ENCODE measurements at regions not wholly inside any gene's neighbourhood (a gene's known extent, or its start where the extent isn't known, plus 50 kb on each side); places are given as distances from the start of the nearest gene placed in this dataset.
"Not testable (repeated sequence)": the region's sequence is repeated elsewhere in the genome, so short reads cannot be mapped to it uniquely, and the experiment has no call there.

GRCh38 chr13:58655086-58655485 lies 1023.5 kb downstream of the PCDH17 start:
- no peak for DNase-seq

DNA sequence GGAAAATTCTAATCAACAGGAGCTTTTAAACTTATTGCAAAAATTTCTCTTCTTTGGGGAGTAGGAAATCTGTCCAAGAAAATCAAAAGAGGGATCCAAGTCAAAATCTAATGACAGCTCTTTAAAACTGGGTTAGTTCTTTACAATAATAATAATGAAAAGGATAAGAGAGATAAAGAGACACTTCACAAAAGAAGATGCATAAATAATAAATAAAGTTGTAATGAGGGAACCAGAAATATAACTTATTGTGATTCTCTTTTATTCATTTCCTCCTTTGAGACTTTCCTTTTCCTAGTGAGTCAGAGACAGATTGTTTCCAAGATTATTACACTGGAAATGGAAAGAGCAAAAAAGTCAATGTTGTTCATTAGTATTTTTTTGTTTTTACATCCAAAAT lies 1029.3 kb downstream of the PCDH17 start:
- no peak for DNase-seq

- no peak for DNase-seq
These were observed 1034.8 kb downstream of the PCDH17 start for GRCh38 chr13:58666331-58666730.

GRCh38 chr13:58667096-58667495 lies 1035.6 kb downstream of the PCDH17 start:
- DNase-seq, result no peak

GRCh38 chr13:58680115-58680514 lies 1048.6 kb downstream of the PCDH17 start:
- DNase-seq, result no peak

GRCh38 chr13:58682616-58683015 lies 1051.1 kb downstream of the PCDH17 start:
- DNase-seq, result no peak

GRCh38 chr13:58687148-58687547 lies 1055.6 kb downstream of the PCDH17 start:
- DNase-seq, result no peak

- no peak for DNase-seq
These were observed 1067.0 kb downstream of the PCDH17 start for GRCh38 chr13:58698531-58698930.

DNA sequence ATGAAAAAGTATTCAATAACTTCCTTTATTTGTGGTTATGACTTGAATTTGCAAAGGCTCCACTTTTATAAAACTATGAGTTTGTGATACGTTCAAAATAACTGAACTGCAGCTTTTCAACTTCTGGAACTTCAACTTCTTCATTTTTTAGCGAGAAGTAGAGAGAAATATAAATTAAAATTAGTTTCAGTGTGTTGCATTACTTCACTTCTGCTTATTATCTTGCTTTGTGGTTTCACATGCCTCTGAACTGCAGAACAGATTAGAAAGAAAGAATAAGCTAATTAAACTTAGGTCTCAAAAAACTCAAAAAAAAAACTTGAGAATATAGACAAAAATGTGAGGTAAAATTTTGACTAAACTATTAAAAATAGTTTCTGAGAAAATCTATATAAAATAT lies 1073.4 kb downstream of the PCDH17 start:
- DNase-seq, result no peak

- DNase-seq, result no peak
These were observed 1074.9 kb downstream of the PCDH17 start for GRCh38 chr13:58706421-58706820.

GRCh38 chr13:58712191-58712590 lies 1080.6 kb downstream of the PCDH17 start:
- no peak for DNase-seq

DNA sequence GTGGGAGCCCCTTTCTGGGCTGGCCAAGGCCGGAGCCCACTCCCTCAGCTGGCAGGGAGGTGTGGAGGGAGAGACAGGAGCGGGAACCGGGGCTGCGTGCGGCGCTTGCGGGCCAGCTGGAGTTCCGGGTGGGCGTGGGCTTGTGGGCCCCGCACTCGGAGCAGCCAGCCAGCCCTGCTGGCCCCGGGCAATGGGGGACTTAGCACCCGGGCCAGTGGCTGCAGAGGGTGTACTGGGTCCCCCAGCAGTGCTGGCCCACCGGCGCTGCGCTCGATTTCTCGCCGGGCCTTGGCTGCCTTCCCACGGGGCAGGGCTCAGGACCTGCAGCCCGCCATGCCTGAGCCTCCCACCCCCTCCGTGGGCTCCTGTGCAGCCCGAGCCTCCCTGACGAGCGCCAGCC lies 1082.5 kb downstream of the PCDH17 start:
- not testable (repeated sequence) for DNase-seq

- no peak for DNase-seq
These were observed 1089.7 kb downstream of the PCDH17 start for GRCh38 chr13:58721273-58721672.

GRCh38 chr13:58728126-58728525 lies 1096.6 kb downstream of the PCDH17 start:
- no peak for DNase-seq

DNA sequence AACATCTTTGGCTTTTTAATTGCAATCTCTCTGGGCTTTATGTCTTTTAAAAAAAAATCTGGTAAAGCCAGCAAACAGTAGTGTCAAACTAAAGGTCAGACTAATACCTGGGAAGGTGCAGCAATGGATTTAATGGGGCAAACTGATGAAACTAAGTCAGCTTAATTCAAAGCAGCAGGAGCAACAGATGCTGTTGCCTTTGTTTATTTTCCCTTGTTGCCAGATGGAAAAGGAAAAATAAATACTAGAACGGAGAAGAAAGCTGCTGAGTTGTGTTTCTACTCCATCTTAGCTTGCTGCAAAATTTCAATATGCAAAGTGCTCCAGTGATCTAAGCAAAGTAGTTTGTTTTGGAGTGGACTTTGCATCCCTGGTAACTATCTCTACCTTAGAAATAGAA lies 1097.8 kb downstream of the PCDH17 start:
- no peak for DNase-seq

- DNase-seq, result no peak
These were observed 1113.1 kb downstream of the PCDH17 start for GRCh38 chr13:58744686-58745085.

GRCh38 chr13:58767566-58767965 lies 1136.0 kb downstream of the PCDH17 start:
- no peak for DNase-seq

DNA sequence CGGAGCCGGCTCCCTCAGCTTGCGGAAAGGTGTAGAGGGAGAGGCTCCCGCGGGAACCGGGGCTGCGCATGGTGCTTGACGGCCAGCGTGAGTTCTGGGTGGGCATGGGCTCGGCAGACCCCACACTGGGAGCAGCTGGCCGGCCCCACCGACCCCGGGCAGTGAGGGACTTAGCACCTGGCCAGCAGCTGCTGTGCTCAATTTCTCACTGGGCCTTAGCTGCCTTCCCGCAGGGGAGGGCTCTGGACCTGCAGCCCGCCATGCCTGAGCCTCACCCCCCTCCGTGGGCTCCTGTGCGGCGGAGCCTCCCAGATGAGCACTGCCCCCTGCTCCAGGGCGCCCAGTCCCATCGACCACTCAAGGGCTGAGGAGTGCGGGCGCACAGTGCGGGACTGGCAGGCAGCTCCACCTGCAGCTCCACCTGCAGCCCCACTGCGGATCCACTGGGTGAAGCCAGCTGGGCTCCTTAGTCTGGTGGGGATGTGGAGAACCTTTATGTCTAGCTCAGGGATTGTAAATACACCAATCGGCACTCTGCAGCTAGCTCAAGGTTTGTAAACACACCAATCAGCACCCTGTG lies 1141.8 kb downstream of the PCDH17 start:
- no peak for DNase-seq

DNA sequence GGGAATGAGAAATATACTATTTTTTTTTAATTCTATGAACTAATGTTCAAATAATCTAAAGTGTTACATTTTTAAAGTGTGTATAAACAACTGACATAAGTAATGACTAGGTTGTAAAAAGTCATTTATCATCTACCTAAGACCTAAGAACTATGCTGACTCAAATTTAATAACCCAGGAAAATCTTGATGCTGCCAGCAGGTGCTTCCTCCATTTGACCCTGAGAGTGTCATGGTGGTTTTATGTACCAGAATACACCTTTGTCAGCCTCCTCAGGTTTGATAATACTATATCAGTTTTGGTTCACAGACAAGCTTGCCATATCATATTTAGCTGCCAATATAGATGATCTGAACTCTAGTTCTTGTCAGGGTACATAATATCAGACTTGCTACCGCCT lies 1151.2 kb downstream of the PCDH17 start:
- DNase-seq, result no peak

- DNase-seq, result no peak
These were observed 1161.3 kb downstream of the PCDH17 start for GRCh38 chr13:58792854-58793253.

DNA sequence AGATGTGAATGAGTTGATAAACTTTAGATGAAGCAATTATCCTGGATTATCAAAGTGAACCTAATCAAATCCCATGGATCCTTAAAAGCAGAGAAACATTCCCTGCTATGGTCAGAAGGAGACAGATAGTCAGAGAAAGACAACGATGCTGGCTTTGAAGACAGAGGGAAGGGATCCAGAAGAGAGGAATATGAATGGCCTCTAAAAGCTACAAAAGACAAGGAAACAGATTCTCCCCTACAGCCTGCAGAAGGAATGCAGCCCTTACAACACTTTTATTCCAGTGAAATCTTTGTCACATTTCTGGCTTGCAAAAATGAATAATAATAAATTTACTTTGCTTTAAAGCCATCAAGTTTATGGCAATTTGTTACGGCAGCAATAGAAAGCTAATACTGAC lies 1164.2 kb downstream of the PCDH17 start:
- no peak for DNase-seq

DNA sequence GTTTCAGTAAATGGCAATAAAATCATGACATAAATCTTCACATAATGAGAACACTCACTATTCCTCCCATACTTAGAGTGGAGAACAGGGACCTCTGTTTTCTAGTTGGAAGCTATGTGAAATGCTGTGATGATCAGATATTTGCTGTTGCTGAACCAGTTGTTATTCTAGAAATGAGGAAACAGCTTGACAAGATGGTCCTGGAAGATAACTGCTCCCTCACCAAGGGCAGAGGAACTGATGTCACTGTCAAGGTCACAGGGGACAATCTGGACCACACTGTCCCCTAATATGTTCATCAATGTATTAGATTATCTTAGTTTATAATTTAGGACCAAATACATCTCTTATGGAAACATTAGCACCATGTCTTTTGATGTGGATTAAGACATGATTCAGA lies 1173.3 kb downstream of the PCDH17 start:
- DNase-seq, result no peak

- no peak for DNase-seq
These were observed 1174.9 kb downstream of the PCDH17 start for GRCh38 chr13:58806401-58806800.

DNA sequence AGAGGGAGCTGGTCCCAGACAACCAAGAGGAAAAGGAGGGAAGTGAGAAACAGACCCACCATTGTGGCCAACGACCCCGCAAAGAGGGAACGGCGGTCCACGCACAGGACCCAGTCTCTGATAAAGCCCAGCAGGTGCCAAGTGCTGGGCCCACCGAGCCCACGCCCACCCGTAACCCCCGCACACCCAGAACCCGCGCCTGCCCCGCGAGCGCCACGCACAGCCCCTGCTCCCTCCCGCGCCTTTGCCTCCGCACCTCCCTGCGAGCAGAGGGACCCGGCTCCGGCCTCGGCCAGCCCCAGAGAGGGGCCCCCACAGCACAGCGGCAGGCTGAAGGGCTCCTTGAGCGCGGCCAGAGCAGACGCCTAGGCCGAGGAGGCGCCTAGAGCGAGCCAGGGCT lies 1192.2 kb downstream of the PCDH17 start:
- no peak for DNase-seq

DNA sequence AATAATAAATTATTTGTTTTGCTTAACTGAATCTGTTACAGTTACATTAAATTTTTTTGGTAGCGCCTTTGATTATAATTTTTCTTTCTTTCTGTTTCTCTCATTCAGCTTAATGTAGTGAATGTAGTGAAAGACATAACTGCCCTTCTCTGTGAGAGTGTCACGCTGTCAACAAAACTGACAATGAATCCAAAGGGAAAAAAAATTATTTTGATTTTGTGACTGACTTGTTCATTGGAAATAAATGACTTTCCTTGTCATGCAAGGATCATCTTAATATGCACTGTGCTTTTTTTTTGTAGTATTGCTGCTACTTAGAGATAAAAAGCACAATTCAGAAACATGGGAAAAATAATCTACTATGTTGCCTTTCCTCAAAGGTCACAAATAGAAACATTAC lies 1196.4 kb downstream of the PCDH17 start:
- no peak for DNase-seq

GRCh38 chr13:58830841-58831240 lies 1199.3 kb downstream of the PCDH17 start:
- no peak for DNase-seq

Measured in NCI-H2029 treated with DMSO at 0.1 percent for 48 hours (cell line).